Gastroesophageal sphincter (tissue), 2 donors: ENCODE measurements at regions not wholly inside any gene's neighbourhood (a gene's known extent, or its start where the extent isn't known, plus 50 kb on each side); places are given as distances from the start of the nearest gene placed in this dataset.

Source experiments
- POLR2A ChIP-seq, 2 donors: fragments of 450-650 bp; IDR thresholded peaks; one replicate each; pipeline ENCODE4 v1.6.1; 2017; ENCODE audit warnings: antibody characterized with exemption in 2 of 2, mild to moderate bottlenecking in 2 of 2, moderate library complexity in 1 of 2
- POLR2AphosphoS5 ChIP-seq: sonication (generic); formaldehyde crosslinking; IDR thresholded peaks from one replicate; pipeline ENCODE4 v1.6.1; 2017; ENCODE audit warnings: antibody characterized with exemption

DNA sequence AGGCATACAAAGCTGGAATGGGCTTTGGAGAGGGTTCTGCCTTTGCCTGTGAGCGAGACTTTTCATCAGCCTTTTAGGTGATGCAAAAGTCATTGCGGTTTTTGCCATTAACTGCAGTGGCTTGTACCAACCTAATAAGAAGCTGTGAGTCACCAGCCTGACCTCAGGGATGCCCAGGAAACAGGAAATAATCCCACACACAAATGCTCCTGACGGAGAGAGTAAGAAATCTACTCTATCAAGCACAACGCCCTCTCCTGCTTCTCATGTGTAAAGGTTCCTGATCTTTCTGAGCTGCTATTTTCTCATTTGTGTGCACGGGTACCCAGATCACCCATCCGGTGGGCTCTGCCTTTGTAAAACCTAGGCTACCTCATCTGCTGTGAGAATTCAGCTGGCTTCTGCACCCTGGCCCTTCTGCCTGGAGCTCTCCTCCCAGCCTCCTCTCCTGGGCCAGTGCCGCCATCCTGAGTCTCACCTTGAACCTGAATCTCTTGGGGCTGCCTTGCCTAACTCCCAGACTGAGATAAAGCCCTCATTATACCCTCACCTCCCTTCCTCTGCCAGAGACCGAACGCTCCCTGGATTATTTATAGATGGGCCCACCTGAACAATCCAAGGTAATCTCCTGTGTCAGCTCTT, 299.7 kb downstream of the C16orf95 start:
- TF ChIP-seq POLR2A (IDR thresholded peaks at IDR 0.05), result no peak
- no peak for TF ChIP-seq POLR2AphosphoS5
